ENCODE measurements at regions not wholly inside any gene's neighbourhood (a gene's known extent, or its start where the extent isn't known, plus 50 kb on each side); places are given as distances from the start of the nearest gene placed in this dataset.

DNA sequence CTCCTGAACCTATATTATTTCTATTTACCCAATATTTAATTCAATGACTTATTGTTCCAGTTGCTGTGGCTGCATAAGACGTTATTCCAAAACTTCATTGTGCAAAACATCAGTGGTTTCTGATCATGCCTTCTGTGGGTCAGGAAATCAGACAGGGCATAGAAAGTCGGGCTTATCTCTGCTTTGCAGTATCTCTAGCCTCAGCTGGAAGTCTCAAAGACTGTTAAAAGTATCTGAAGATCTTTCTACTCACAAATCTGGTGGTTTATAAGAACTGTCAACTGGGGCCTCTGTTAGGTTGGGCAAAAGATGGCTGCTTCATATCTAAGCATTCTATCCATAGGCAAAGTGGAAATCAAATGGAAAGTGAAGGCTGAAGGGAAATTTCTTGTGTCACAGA is 687.7 kb upstream of the ARRDC3 start:
- no peak overlapping the region for H3K27ac ChIP-seq (replicated peaks)
- H3K4me3 ChIP-seq (replicated peaks; ENCODE audit: insufficient read depth, low read length) = no peak overlapping the region
- no peak for DNase-seq (ENCODE audit: low read depth in 1 of 2, low spot score in 1 of 2)
- H3K27me3 ChIP-seq (ENCODE audit: insufficient read depth, poor library complexity, severe bottlenecking) = no peaks in the 10 kb centered on the region
- TF ChIP-seq POLR2AphosphoS5 (IDR thresholded peaks at IDR 0.05; ENCODE audit: low read depth) (no peak), SPI1 (IDR thresholded peaks at IDR 0.05; ENCODE audit: borderline replicate concordance, low read depth) (no peak), GABPA (IDR thresholded peaks at IDR 0.05; ENCODE audit: low read depth) (no peak)
- TF ChIP-seq, protein P1, sequence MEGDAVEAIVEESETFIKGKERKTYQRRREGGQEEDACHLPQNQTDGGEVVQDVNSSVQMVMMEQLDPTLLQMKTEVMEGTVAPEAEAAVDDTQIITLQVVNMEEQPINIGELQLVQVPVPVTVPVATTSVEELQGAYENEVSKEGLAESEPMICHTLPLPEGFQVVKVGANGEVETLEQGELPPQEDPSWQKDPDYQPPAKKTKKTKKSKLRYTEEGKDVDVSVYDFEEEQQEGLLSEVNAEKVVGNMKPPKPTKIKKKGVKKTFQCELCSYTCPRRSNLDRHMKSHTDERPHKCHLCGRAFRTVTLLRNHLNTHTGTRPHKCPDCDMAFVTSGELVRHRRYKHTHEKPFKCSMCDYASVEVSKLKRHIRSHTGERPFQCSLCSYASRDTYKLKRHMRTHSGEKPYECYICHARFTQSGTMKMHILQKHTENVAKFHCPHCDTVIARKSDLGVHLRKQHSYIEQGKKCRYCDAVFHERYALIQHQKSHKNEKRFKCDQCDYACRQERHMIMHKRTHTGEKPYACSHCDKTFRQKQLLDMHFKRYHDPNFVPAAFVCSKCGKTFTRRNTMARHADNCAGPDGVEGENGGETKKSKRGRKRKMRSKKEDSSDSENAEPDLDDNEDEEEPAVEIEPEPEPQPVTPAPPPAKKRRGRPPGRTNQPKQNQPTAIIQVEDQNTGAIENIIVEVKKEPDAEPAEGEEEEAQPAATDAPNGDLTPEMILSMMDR (IDR thresholded peaks at IDR 0.05; ENCODE audit: insufficient read depth, low read length) = no peak
- TF ChIP-seq, protein P2, sequence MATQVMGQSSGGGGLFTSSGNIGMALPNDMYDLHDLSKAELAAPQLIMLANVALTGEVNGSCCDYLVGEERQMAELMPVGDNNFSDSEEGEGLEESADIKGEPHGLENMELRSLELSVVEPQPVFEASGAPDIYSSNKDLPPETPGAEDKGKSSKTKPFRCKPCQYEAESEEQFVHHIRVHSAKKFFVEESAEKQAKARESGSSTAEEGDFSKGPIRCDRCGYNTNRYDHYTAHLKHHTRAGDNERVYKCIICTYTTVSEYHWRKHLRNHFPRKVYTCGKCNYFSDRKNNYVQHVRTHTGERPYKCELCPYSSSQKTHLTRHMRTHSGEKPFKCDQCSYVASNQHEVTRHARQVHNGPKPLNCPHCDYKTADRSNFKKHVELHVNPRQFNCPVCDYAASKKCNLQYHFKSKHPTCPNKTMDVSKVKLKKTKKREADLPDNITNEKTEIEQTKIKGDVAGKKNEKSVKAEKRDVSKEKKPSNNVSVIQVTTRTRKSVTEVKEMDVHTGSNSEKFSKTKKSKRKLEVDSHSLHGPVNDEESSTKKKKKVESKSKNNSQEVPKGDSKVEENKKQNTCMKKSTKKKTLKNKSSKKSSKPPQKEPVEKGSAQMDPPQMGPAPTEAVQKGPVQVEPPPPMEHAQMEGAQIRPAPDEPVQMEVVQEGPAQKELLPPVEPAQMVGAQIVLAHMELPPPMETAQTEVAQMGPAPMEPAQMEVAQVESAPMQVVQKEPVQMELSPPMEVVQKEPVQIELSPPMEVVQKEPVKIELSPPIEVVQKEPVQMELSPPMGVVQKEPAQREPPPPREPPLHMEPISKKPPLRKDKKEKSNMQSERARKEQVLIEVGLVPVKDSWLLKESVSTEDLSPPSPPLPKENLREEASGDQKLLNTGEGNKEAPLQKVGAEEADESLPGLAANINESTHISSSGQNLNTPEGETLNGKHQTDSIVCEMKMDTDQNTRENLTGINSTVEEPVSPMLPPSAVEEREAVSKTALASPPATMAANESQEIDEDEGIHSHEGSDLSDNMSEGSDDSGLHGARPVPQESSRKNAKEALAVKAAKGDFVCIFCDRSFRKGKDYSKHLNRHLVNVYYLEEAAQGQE (IDR thresholded peaks at IDR 0.05; ENCODE audit: insufficient replicate concordance, low read depth) = no peak

DNA sequence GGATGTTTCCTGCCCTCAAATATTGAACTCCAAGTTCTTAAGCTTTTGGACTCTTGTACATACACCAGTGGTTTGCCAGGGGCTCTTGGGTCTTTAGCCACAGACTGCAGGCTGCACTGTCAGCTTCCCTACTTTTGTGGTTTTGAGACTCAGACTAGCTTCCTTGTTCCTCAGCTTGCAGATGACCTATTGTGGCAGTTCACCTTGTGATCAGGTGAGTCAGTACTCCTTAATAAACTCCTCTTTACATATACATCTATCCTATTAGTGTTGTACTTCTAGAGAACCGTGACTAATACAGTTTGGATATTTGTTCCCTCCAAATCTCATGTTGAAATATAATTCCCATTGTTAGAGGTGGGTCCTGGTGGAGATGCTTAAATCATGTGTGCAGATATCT is 681.9 kb upstream of the ARRDC3 start:
- DNase-seq (ENCODE audit: low read depth in 1 of 2, low spot score in 1 of 2) = no peak
- no peaks in the 10 kb centered on the region for H3K27me3 ChIP-seq (ENCODE audit: insufficient read depth, poor library complexity, severe bottlenecking)
- no peak overlapping the region for H3K27ac ChIP-seq (replicated peaks)
- no peak for TF ChIP-seq GABPA (IDR thresholded peaks at IDR 0.05; ENCODE audit: low read depth)
- no peak for TF ChIP-seq SPI1 (IDR thresholded peaks at IDR 0.05; ENCODE audit: borderline replicate concordance, low read depth)
- TF ChIP-seq POLR2AphosphoS5 (IDR thresholded peaks at IDR 0.05; ENCODE audit: low read depth) = no peak
- TF ChIP-seq, protein P2 (IDR thresholded peaks at IDR 0.05; ENCODE audit: insufficient replicate concordance, low read depth) = no peak
- TF ChIP-seq, protein P1 (IDR thresholded peaks at IDR 0.05; ENCODE audit: insufficient read depth, low read length) = no peak
- no peak overlapping the region for H3K4me3 ChIP-seq (replicated peaks; ENCODE audit: insufficient read depth, low read length)

DNA sequence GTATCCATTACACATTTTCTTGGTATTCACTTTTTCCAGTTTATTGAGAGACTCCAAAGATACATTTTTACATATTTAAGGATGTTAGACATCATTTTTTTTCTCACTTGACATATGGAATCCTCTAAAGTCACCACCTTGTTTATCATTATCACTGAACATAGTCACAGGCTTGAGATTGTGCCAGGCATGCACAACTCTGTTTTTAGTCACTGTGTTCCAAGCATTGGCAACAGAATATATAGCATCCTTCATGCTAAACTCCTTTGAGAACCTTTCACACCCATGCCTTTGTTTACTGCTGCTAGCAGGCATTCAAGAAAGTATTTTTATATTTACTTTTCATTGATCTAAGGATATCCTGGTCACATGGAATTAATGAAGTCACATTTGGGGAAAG is 668.6 kb upstream of the ARRDC3 start:
- TF ChIP-seq, protein P2 (IDR thresholded peaks at IDR 0.05; ENCODE audit: insufficient replicate concordance, low read depth) = no peak
- TF ChIP-seq, protein P1 (IDR thresholded peaks at IDR 0.05; ENCODE audit: insufficient read depth, low read length) = no peak
- TF ChIP-seq GABPA (IDR thresholded peaks at IDR 0.05; ENCODE audit: low read depth) (no peak), SPI1 (IDR thresholded peaks at IDR 0.05; ENCODE audit: borderline replicate concordance, low read depth) (no peak), POLR2AphosphoS5 (IDR thresholded peaks at IDR 0.05; ENCODE audit: low read depth) (no peak)

More for the DNA sequence above, 668.6 kb upstream of the ARRDC3 start:
- no peak overlapping the region for H3K4me3 ChIP-seq (replicated peaks; ENCODE audit: insufficient read depth, low read length)
- no peak overlapping the region for H3K27ac ChIP-seq (replicated peaks)
- H3K27me3 ChIP-seq (ENCODE audit: insufficient read depth, poor library complexity, severe bottlenecking) = no peaks in the 10 kb centered on the region
- no peak for DNase-seq (ENCODE audit: low read depth in 1 of 2, low spot score in 1 of 2)

Measured in HL-60 (cell line).